HG03159 (cell line): ENCODE measurements at regions not wholly inside any gene's neighbourhood (a gene's known extent, or its start where the extent isn't known, plus 50 kb on each side); places are given as distances from the start of the nearest gene placed in this dataset.
"Not testable (repeated sequence)": the region's sequence is repeated elsewhere in the genome, so short reads cannot be mapped to it uniquely, and the experiment has no call there.

Experiments used
- ATAC-seq: cut with Tn5 transposase; IDR thresholded peaks from one replicate; pipeline ENCODE4 v1.9.1; 2021; ENCODE audit warnings: mild to moderate bottlenecking, moderate library complexity; ENCODE audit not compliant: unreplicated experiment

DNA sequence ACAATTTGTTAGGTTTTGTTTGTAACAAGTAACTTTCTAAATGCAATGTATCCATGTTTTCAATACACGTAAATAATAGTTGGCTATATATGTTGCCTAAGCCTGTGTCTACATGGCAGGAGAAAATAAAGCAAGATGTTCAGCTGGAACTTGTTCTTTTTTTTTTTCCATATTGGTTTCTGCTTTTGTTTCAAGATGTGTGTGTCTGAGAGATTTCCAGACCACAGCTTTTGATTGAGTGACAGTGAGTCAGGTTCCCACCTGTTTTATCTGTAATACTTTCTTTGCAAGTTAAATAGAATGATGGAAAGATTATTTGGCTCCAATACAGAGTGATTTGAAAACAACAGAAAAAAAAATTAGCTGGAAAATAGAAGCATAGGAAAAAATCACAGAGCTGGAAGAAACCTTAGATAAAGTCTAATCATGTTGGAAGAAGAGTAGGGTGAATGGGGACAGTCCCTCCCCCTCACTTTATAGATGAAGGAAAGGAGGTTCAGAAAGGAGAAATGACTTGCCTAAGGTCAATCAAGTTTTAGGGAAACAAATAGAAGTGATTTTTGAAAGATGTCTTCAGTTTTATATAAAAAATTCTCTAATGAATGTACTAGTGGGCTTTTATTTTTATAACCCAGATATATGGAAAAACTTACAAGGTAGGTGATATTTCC, 150.9 kb upstream of the STMND1 start:
- ATAC-seq, result no peak

DNA sequence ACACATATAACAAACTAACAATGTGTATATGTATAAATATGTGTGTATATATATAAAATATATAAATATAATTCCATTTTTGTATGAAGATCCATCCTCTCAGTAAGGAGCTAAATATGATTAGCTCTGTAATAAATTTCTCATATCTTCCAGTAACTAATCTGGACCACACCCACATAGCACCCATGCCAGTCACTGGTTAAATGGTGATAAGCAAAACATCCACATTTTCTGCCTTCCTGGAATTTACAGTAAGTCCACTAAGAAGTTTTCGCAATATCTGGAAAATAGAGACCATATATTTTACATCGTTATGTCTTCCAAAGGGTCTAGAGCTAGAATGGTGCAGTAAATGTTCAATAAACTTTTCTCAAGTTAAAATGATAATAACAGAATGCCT, 151.5 kb upstream of the STMND1 start:
- ATAC-seq, result no peak

- ATAC-seq, result no peak
Measured at GRCh38 chr6:16949716-16950115, 152.1 kb upstream of the STMND1 start.

GRCh38 chr6:16948396-16948795, 153.5 kb upstream of the STMND1 start:
- ATAC-seq, result no peak

- no peak for ATAC-seq
Measured at GRCh38 chr6:16947375-16948015, 154.4 kb upstream of the STMND1 start.

DNA sequence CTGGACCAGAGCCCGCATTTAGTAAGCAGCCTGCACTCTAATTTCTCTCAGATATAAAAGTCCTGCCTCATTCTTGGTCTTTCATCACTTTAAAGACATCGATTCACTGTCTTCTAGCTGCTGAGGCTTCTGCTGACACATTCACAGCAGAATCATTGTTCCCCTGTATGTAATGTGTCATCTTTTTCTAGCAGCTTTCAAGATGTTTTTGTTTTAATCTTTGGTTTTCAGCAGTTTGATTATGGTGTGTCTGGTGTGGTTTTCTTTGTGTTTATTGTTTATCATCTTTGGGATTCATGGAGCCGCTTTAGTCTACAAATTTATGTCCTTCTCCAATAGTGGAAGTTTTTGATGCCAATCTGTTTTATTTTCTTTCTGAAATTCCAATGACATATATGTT, 157.3 kb upstream of the STMND1 start:
- no peak for ATAC-seq

DNA sequence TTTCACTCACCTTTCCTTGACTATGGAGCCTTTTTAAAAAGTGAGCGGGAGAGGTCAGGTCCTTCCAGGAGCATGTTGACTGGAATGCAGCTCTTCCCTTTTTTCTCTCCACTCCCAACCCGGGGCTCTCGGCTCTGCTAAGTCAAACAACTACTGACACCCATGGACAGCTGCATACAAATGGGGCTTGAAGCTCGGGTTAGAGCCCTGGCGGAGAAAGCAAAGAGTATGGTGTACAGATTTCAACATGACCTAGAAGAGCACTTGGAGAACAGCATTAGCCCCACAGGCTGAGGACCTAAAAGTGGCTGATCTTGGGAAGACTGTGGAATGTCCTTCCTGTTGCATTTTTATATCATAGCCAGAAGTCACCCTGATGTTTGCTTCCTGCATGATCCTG, 162.0 kb upstream of the STMND1 start:
- ATAC-seq, result no peak

- no peak for ATAC-seq
Measured at GRCh38 chr6:16939351-16939750, 162.5 kb upstream of the STMND1 start.

- ATAC-seq, result no peak
Measured at GRCh38 chr6:16936893-16937292, 165.0 kb upstream of the STMND1 start.

GRCh38 chr6:16933961-16934360, 167.9 kb upstream of the STMND1 start:
- no peak for ATAC-seq

- no peak for ATAC-seq
Measured at GRCh38 chr6:16933532-16933931, 168.3 kb upstream of the STMND1 start.

DNA sequence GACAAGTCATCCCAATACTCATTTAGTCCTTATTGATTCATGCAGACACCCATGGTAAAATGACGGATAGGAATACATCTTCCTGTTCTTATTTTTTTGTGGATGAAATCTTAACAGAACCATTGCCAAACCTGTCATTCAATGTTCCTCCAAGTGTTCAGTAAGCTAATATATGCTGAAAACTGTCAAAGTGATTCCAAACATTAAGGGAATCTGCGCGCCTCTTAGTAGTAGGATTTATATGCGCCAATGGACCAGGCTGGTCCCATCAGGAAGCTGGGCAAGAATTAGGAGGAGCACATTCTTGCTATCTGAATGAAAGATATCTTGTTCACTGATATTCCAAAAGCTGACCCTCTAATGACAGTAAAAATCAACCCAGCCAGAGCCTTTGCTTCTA, 168.9 kb upstream of the STMND1 start:
- no peak for ATAC-seq

GRCh38 chr6:16931079-16931478, 169.8 kb upstream of the ATXN1 start:
- ATAC-seq, result not testable (repeated sequence)

DNA sequence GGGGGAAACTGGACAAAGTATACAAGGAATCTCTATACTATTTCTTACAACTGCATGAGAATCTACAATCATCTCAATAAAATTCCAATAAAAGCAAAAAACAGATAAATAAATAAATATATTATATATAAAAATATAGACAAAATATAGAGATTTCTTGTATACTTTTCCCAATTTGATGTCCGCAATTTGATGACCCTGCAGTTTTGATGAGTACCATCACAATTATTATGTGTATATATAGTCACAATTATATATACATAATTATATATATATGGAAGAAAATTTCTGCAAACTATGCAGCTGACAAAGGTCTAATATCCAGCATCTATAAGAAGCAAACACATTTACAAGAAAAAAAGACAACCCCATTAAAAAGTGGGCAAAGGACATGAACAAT, 169.2 kb upstream of the ATXN1 start:
- no peak for ATAC-seq

- no peak for ATAC-seq
Measured at GRCh38 chr6:16929809-16930208, 168.5 kb upstream of the ATXN1 start.

GRCh38 chr6:16928387-16928786, 167.1 kb upstream of the ATXN1 start:
- no peak for ATAC-seq

DNA sequence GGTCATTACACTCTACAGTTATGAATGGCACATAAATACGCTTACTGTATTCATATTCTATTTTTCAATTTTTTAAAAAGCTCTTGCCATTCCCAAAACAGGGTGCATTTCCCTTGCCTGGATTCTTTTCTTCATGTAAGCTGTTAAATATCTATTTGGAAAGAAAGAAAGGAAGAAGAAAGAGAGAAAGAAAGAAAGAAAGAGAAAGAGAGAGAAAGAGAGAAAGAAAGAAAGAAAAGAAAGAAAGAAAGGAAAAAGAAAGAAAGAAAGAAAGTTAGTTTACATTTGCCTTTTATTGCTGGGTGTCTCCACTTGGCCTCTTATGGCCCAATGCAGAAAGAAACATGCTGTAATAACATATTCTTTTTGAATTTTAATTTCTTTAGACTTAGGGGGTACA, 165.9 kb upstream of the ATXN1 start:
- no peak for ATAC-seq

GRCh38 chr6:16925461-16925860, 164.2 kb upstream of the ATXN1 start:
- no peak for ATAC-seq

DNA sequence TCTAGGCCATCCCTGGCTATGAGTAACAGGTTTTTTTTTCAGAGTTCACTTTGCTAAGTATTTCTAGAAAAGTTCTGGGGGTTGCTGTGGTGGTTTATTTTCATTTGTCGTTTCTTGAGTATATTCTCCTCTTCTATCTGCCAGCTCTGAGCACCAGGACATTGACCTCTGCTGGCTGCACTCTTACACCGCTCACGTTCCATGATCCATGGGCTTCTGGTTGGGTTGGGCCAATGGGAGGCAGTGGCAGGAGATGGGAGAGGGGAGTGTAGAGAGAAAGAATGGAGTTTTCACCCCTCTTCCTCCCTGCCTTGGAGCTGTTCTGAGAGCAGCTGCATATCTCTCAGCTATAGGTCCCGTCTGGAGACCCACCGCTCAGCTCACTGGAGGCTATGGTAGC, 161.0 kb upstream of the ATXN1 start:
- no peak for ATAC-seq

DNA sequence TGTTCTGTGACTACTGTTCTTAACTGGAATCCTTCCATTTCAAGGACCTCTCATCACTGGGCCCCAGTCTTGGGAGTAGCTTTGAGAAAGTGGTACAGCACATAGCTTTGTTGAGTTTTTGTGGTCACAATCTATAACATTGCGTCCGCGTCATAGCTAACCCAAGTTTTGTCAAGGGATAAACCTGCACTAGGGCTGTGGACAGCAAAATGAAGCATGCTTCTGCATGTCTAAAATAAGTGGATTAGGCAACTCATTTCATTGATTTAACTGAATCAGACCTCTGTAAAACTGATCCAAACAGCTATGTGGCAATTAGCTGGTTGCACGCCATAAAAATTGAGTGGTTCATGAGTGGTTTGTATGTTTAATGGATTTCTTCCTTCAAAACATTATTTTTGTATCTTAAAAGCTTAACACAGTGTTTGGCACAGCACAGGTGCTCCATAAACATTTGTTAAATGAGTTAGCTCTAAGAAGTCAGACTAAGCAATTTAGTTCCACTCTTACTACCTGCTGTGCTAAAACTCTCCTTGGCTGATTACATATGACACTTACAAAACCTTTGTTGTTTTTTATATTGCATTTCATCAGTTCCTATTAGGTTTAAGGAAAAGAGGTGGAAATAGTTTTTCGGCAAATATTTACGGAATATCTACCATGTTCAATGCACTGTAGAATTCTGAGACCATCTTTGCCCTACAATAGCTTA, 160.3 kb upstream of the ATXN1 start:
- no peak for ATAC-seq

DNA sequence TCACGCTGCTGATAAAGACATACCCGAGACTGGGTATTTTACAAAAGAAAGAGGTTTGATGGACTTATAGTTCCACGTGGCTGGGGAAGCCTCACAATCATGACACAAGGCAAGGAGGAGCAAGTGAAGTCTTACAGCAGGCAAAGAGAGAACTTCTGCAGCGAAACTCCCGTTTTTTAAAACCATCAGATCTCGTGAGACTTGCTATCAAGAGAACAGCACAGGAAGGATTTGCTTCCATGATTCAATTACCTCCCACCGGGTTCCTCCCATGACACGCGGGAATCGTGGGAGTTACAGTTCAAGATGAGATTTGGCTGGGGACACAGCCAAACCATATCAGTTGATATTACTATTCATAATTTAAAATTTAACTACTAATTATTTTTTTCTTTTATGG, 157.3 kb upstream of the ATXN1 start:
- no peak for ATAC-seq

- ATAC-seq, result no peak
Measured at GRCh38 chr6:16914184-16914583, 152.9 kb upstream of the ATXN1 start.
